Keratinocyte (primary cell): ENCODE measurements at regions not wholly inside any gene's neighbourhood (a gene's known extent, or its start where the extent isn't known, plus 50 kb on each side); places are given as distances from the start of the nearest gene placed in this dataset.

ENCODE experiments used
- CTCF ChIP-seq, 3 experiments: IDR thresholded peaks in 1 of 3; conservative IDR thresholded peaks in 1 of 3; optimal IDR thresholded peaks in 1 of 3; 2 replicates in 2 of 3; 3 replicates in 1 of 3; pipeline versions ENCODE3 to v1.5.1; 2011; ENCODE audit warnings: low read length in 3 of 3, mild to moderate bottlenecking in 3 of 3, moderate library complexity in 2 of 3, control low read depth in 1 of 3, inconsistent platforms in 1 of 3; ENCODE audit not compliant: insufficient read depth in 2 of 3; ENCODE audit errors: extremely low read depth in 1 of 3
- EZH2 ChIP-seq: IDR thresholded peaks from one replicate; pipeline ENCODE4 v1.6.1; 2012; ENCODE audit warnings: inconsistent platforms, mild to moderate bottlenecking, low read length, moderate library complexity

- TF ChIP-seq CTCF (optimal IDR thresholded peaks at IDR 0.05 in 1 of 3, IDR thresholded peaks at IDR 0.05 in 1 of 3, conservative IDR thresholded peaks at IDR 0.05 in 1 of 3; ENCODE audit: extremely low read depth in 1 of 3, insufficient read depth in 2 of 3, low read length in 3 of 3) = no peak
- no peak for TF ChIP-seq EZH2
Observed at GRCh38 chr2:189999661-190000060, 62.9 kb downstream of the MSTN start.
